ENCODE measurements at regions not wholly inside any gene's neighbourhood (a gene's known extent, or its start where the extent isn't known, plus 50 kb on each side); places are given as distances from the start of the nearest gene placed in this dataset.
"Not testable (repeated sequence)": the region's sequence is repeated elsewhere in the genome, so short reads cannot be mapped to it uniquely, and the experiment has no call there.

- DNase-seq = no peak
Measured at GRCh38 chrX:13188731-13189309, 131.0 kb downstream of the ATXN3L start.

GRCh38 chrX:13186643-13187042, 133.2 kb downstream of the ATXN3L start:
- DNase-seq = not testable (repeated sequence)

GRCh38 chrX:13180807-13181206, 136.4 kb upstream of the FAM9C start:
- DNase-seq = no peak

- no peak for DNase-seq
Measured at GRCh38 chrX:13179586-13179985, 135.2 kb upstream of the FAM9C start.

- no peak for DNase-seq
Measured at GRCh38 chrX:13179100-13179499, 134.7 kb upstream of the FAM9C start.

- DNase-seq = no peak
Measured at GRCh38 chrX:13177921-13178566, 133.6 kb upstream of the FAM9C start.

- no peak for DNase-seq
Measured at GRCh38 chrX:13175056-13175455, 130.6 kb upstream of the FAM9C start.

- DNase-seq = no peak
Measured at GRCh38 chrX:13170966-13171558, 126.6 kb upstream of the FAM9C start.

- no peak for DNase-seq
Measured at GRCh38 chrX:13169684-13170083, 125.3 kb upstream of the FAM9C start.

- no peak for DNase-seq
Measured at GRCh38 chrX:13168269-13168668, 123.8 kb upstream of the FAM9C start.

- peak in 4 of 56 donors; percentile 0 to 18 (median 2) for DNase-seq
Measured at GRCh38 chrX:13167481-13168231, 123.2 kb upstream of the FAM9C start.

- no peak for DNase-seq
Measured at GRCh38 chrX:13165266-13166189, 121.1 kb upstream of the FAM9C start.

GRCh38 chrX:13164611-13165010, 120.2 kb upstream of the FAM9C start:
- no peak for DNase-seq

- DNase-seq = no peak
Measured at GRCh38 chrX:13162772-13163410, 118.5 kb upstream of the FAM9C start.

- DNase-seq = no peak
Measured at GRCh38 chrX:13159886-13160285, 115.5 kb upstream of the FAM9C start.

- no peak for DNase-seq
Measured at GRCh38 chrX:13158911-13159310, 114.5 kb upstream of the FAM9C start.

- not testable (repeated sequence) for DNase-seq
Measured at GRCh38 chrX:13155550-13155949, 111.1 kb upstream of the FAM9C start.

GRCh38 chrX:13153796-13154195, 109.4 kb upstream of the FAM9C start:
- DNase-seq = no peak

GRCh38 chrX:13152518-13153185, 108.2 kb upstream of the FAM9C start:
- DNase-seq = no peak

Measured in amygdala (tissue), 56 donors.